ENCODE measurements at regions not wholly inside any gene's neighbourhood (a gene's known extent, or its start where the extent isn't known, plus 50 kb on each side); places are given as distances from the start of the nearest gene placed in this dataset.

- no peak for TF ChIP-seq CREB1 (CRISPR knock-in tag; IDR thresholded peaks at IDR 0.05)
- no peak for TF ChIP-seq CTCF (IDR thresholded peaks at IDR 0.05)
Observed at GRCh38 chr2:161033059-161033660, 127.1 kb upstream of the TANK start (continued).

DNA sequence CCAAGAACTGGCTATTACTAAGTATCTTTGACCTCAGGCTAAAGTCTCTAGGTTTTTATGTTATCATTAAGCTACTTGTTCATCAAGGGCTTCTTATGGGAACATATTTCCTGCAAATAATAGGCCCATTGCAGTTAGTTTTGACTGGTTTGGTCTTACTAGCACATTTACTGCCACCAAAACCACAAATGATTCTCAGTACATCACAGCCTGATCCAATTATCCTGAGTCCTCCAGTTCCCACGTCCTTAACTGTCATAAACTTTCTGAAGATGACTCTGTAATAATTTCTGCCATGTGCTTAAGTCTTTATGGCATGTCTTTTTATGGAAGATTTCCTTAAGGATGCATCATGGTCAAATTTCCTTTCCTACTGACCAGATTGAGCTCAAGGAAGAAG lies 123.3 kb upstream of the TANK start:
- no peaks in the 10 kb centered on the region; the same call in 1 of the 2 replicates for H3K27me3 Mint-ChIP-seq (ENCODE audit: low read depth)
- no peak for TF ChIP-seq CREB1 (CRISPR knock-in tag; IDR thresholded peaks at IDR 0.05)
- TF ChIP-seq TCF7 (CRISPR knock-in tag; IDR thresholded peaks at IDR 0.05; ENCODE audit: low read depth): no peak
- TF ChIP-seq AFF4 (CRISPR knock-in tag; IDR thresholded peaks at IDR 0.05; ENCODE audit: borderline replicate concordance): no peak
- TF ChIP-seq EMX1 (CRISPR knock-in tag; IDR thresholded peaks at IDR 0.05): no peak
- TF ChIP-seq CTCF (IDR thresholded peaks at IDR 0.05): no peak
- no peak for TF ChIP-seq ATF1 (CRISPR knock-in tag; IDR thresholded peaks at IDR 0.05)
- no peak for TF ChIP-seq SP1 (CRISPR knock-in tag; conservative IDR thresholded peaks at IDR 0.05)
- H3K27ac Mint-ChIP-seq: no peak overlapping the region
- POLR2A ChIA-PET: no interaction called here
- peaks cover 13% of the 10 kb centered on the region for H3K9me3 Mint-ChIP-seq
- no peak for ATAC-seq
- CTCF ChIA-PET: interaction anchor here (0.6 kb wide), 1 partner anchor 27 kb away, joined by 3 read pairs; no protein-coding TSS in a partner anchor
- H3K36me3 Mint-ChIP-seq: no peaks in the 10 kb centered on the region; the same call in 1 of the 2 replicates
- no peak overlapping the region for H3K4me3 Mint-ChIP-seq
- no peaks in the 10 kb centered on the region for H3K4me1 Mint-ChIP-seq
- no peak for DNase-seq (ENCODE audit: low spot score)

DNA sequence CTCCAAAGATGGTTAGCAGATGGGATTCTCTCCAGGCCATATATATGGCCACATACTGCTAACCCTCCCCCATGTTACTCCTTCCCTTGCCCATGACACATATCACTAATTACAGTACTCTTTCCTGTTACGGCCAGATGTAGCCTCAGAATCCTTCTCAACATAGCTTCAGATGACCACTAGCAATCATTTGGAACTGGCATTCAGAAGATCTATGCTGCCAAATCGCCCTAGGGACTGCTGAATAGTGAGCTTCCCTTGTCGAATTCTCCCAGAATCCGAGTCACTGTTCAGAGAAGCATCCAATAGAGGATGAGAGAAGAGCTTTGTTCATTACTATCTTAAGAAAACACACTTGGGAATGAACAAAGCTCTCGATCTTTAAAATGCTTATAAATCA lies 121.2 kb upstream of the TANK start:
- Mint-ChIP-seq H3K4me3 (no peak overlapping the region), H3K36me3 (no peaks in the 10 kb centered on the region; the same call in 1 of the 2 replicates), H3K27ac (no peak overlapping the region), H3K4me1 (no peaks in the 10 kb centered on the region), H3K27me3 (ENCODE audit: low read depth) (no peaks in the 10 kb centered on the region; the same call in 1 of the 2 replicates), H3K9me3 (peaks cover 13% of the 10 kb centered on the region)
- no peak for ATAC-seq
- TF ChIP-seq ELF4 (CRISPR knock-in tag; IDR thresholded peaks at IDR 0.05; ENCODE audit: low read depth): no peak
- no peak for DNase-seq (ENCODE audit: low spot score)
- POLR2A ChIA-PET: no interaction called here
- CTCF ChIA-PET: no interaction called here

GRCh38 chr2:161041356-161041755 lies 118.9 kb upstream of the TANK start:
- DNase-seq (ENCODE audit: low spot score) (no peak), ATAC-seq (no peak)
- no peaks in the 10 kb centered on the region for H3K36me3 Mint-ChIP-seq
- H3K4me3 Mint-ChIP-seq: no peak overlapping the region
- H3K9me3 Mint-ChIP-seq: no peaks in the 10 kb centered on the region
- no peaks in the 10 kb centered on the region for H3K4me1 Mint-ChIP-seq
- no peak overlapping the region for H3K27ac Mint-ChIP-seq
- H3K27me3 Mint-ChIP-seq (ENCODE audit: low read depth): no peaks in the 10 kb centered on the region; the same call in 1 of the 2 replicates
- POLR2A ChIA-PET: no interaction called here
- CTCF ChIA-PET: no interaction called here
- TF ChIP-seq ATF3 (CRISPR knock-in tag; conservative IDR thresholded peaks at IDR 0.05) (no peak), AR (CRISPR knock-in tag; IDR thresholded peaks at IDR 0.05) (no peak), PRDM15 (CRISPR knock-in tag; IDR thresholded peaks at IDR 0.05) (no peak), ZNF263 (CRISPR knock-in tag; IDR thresholded peaks at IDR 0.05; ENCODE audit: low read depth) (no peak), GRHL2 (CRISPR knock-in tag; IDR thresholded peaks at IDR 0.05; ENCODE audit: insufficient replicate concordance, severe bottlenecking) (no peak), ZNF396 (CRISPR knock-in tag; IDR thresholded peaks at IDR 0.05; ENCODE audit: borderline replicate concordance) (no peak), NFE2L1 (CRISPR knock-in tag; IDR thresholded peaks at IDR 0.05) (no peak)
